Suprapubic skin (tissue), 4 donors: ENCODE measurements at regions not wholly inside any gene's neighbourhood (a gene's known extent, or its start where the extent isn't known, plus 50 kb on each side); places are given as distances from the start of the nearest gene placed in this dataset.
A peak's percentile ranks its signal among the peaks of the same experiment; 100 is the strongest.

ENCODE experiments used
- DNase-seq, 2 donors: peaks; one replicate each; pipeline ENCODE4 v3.0.0-alpha.2; 2019; ENCODE audit warnings: low spot score in 2 of 2
- H3K27ac ChIP-seq: fragments of 200-600 bp; sonication (generic); one replicate; pipeline ENCODE4 v1.5.1; 2019
- H3K27me3 ChIP-seq: fragments of 200-600 bp; sonication (generic); one replicate; pipeline ENCODE4 v1.5.1; 2019
- H3K36me3 ChIP-seq: fragments of 200-600 bp; sonication (generic); one replicate; pipeline ENCODE4 v1.5.1; 2019
- H3K4me1 ChIP-seq: fragments of 200-600 bp; sonication (generic); one replicate; pipeline ENCODE4 v1.5.1; 2019
- H3K4me3 ChIP-seq: fragments of 200-600 bp; sonication (generic); one replicate; pipeline ENCODE4 v1.5.1; 2019; ENCODE audit warnings: mild to moderate bottlenecking
- H3K9me3 ChIP-seq: fragments of 200-600 bp; sonication (generic); one replicate; pipeline ENCODE4 v1.5.1; 2019
- EP300 ChIP-seq: sonication (generic); formaldehyde crosslinking; IDR thresholded peaks from one replicate; pipeline ENCODE4 v1.6.1; 2017; ENCODE audit warnings: antibody characterized with exemption
- POLR2A ChIP-seq, 2 donors: fragments of 450-650 bp; IDR thresholded peaks; one replicate each; pipeline ENCODE4 v1.6.1; 2017; ENCODE audit warnings: antibody characterized with exemption in 2 of 2, mild to moderate bottlenecking in 2 of 2, moderate library complexity in 2 of 2
- POLR2AphosphoS5 ChIP-seq, 3 donors: sonication (generic); formaldehyde crosslinking; IDR thresholded peaks; one replicate each; pipeline ENCODE4 v1.6.1; 2017; ENCODE audit warnings: antibody characterized with exemption in 3 of 3
- WGBS: methylation state at CpG from one replicate; pipeline ENCODE4 v1.1.5; 2018; 5-methylcytosine and 5-hydroxymethylcytosine counted together
- TF ChIP-seq, protein P1 (sequence below), 2 donors: fragments of 200-600 bp in 1 of 2; fragments of 450-650 bp in 1 of 2; sonication (generic) in 1 of 2; IDR thresholded peaks; one replicate each; pipeline ENCODE4 v1.5.1; 2016 to 2019; ENCODE audit warnings: antibody characterized with exemption in 2 of 2, mild to moderate bottlenecking in 1 of 2, moderate library complexity in 1 of 2

DNA sequence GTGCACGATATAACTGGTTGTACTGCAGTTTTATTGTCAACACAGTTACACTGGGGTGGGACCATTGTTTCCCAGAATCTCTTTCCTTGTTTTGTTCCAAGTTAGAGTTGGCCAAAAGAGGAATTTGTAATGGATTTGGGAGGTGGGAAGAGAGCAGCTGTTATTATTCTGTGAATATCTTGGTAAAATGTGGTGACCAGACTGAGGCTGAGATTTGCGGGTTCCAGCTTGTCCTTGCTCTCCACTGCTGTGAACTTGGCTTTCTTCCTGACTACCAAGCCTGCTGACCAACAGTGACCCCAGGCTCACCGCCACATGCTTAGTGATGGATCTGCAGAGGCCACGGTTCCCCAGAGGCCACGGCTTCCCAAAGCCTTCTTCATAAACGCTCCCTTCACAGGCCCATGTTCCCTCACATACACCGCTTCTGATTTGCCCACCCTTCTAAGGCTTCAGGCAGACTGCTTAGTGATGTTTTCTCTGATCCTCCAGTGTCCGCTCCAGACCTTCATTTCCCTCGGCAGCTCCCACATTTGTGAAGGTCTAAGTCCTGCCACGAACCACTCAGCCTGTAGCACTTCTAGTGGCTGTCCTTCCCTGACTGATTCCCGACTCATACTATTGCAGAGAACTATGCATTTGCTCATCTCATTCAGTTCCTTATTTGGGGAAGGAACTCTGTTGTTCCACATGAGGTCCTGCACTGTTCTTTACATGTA is 525.5 kb upstream of the RGMA start:
- DNase-seq, result no peak
- peak overlapping the region; percentile 15 for H3K27ac ChIP-seq

DNA sequence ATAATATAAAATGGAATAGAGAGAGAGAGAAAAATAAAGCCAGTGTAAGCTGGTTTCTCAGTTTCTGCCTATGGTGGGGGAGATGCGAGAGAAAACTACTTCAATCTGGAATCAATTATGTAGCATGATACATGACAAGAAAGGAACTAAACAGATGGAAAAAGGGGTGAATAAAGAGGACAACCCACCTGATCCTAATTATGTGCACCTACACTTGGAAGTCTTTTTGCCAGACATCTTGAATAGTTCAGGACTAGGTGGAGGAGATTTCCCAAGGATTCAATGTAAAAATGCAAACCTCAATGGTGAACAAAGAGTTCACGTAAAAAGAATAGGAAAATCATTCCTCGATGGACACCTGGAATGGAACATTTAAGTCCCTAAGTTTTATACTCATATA is 524.4 kb upstream of the RGMA start:
- Histone ChIP-seq H3K27ac (no peak overlapping the region), H3K4me1 (no peaks in the 10 kb centered on the region), H3K36me3 (no peaks in the 10 kb centered on the region), H3K4me3 (no peak overlapping the region), H3K27me3 (no peaks in the 10 kb centered on the region), H3K9me3 (no peaks in the 10 kb centered on the region)
- DNase-seq, result no peak
- TF ChIP-seq POLR2AphosphoS5 (IDR thresholded peaks at IDR 0.05) (no peak), EP300 (no peak), POLR2A (IDR thresholded peaks at IDR 0.05) (no peak)
- TF ChIP-seq, protein P1, sequence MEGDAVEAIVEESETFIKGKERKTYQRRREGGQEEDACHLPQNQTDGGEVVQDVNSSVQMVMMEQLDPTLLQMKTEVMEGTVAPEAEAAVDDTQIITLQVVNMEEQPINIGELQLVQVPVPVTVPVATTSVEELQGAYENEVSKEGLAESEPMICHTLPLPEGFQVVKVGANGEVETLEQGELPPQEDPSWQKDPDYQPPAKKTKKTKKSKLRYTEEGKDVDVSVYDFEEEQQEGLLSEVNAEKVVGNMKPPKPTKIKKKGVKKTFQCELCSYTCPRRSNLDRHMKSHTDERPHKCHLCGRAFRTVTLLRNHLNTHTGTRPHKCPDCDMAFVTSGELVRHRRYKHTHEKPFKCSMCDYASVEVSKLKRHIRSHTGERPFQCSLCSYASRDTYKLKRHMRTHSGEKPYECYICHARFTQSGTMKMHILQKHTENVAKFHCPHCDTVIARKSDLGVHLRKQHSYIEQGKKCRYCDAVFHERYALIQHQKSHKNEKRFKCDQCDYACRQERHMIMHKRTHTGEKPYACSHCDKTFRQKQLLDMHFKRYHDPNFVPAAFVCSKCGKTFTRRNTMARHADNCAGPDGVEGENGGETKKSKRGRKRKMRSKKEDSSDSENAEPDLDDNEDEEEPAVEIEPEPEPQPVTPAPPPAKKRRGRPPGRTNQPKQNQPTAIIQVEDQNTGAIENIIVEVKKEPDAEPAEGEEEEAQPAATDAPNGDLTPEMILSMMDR (IDR thresholded peaks at IDR 0.05), result no peak
- WGBS, result 83% methylated on average over 3 of the region's 3 CpGs

More for the DNA sequence above, 525.5 kb upstream of the RGMA start:
- Histone ChIP-seq H3K9me3 (no peaks in the 10 kb centered on the region), H3K4me1 (no peaks in the 10 kb centered on the region), H3K36me3 (no peaks in the 10 kb centered on the region), H3K4me3 (no peak overlapping the region), H3K27me3 (no peaks in the 10 kb centered on the region)
- TF ChIP-seq POLR2AphosphoS5 (IDR thresholded peaks at IDR 0.05) (no peak), POLR2A (IDR thresholded peaks at IDR 0.05) (no peak), EP300 (no peak)
- TF ChIP-seq, protein P1 (IDR thresholded peaks at IDR 0.05), result no peak
- WGBS, result 62% methylated on average over 11 of the region's 11 CpGs

DNA sequence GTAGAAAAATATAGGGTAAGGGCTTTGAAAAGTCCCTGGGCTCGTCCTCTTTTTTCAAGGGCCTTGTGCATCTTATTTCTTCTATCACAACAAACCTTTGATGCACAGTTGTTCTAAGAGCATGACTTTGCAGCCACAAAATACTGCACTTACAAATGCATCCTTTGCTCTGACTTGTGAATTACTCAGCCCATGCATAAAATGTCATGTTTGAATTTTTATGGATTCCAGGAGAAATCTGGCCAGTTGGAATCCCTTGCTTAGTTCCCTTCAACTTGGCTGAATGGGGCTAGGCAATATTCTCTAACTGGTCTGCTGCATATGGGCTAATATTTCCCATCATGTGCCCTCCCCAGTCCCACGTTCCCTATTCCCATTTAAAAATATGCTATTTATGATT is 523.9 kb upstream of the RGMA start:
- H3K27me3 ChIP-seq, result no peaks in the 10 kb centered on the region
- H3K4me1 ChIP-seq, result no peaks in the 10 kb centered on the region
- H3K36me3 ChIP-seq, result no peaks in the 10 kb centered on the region
- H3K4me3 ChIP-seq, result no peak overlapping the region
- TF ChIP-seq POLR2AphosphoS5 (IDR thresholded peaks at IDR 0.05), result no peak
- no peak for TF ChIP-seq POLR2A (IDR thresholded peaks at IDR 0.05)
- TF ChIP-seq, protein P1 (IDR thresholded peaks at IDR 0.05), result no peak
- no peak for TF ChIP-seq EP300
- WGBS, result 58% methylated on average over 2 of the region's 2 CpGs
- H3K27ac ChIP-seq, result no peak overlapping the region
- DNase-seq, result no peak
- H3K9me3 ChIP-seq, result no peaks in the 10 kb centered on the region

DNA sequence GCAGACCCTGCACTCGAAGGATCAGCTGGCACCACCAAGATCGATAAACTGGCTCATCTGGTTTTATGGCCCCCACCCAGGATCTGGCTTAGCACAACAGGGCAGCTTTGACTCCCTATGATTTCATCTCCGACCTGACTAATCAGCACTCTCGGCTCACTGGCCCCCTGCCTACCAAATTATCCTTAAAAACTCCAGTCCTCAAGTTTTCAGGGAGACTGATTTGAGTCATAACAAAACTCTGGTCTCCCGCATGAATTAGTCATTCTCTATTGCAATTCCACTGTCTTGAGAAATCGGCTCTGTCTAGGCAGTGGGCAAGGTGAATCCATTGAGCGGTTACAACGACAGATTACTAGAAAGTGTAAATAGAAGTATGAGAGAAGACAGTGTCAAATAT is 521.9 kb upstream of the RGMA start:
- TF ChIP-seq EP300 (no peak), POLR2AphosphoS5 (IDR thresholded peaks at IDR 0.05) (no peak), POLR2A (IDR thresholded peaks at IDR 0.05) (no peak)
- TF ChIP-seq, protein P1 (IDR thresholded peaks at IDR 0.05), result no peak
- Histone ChIP-seq H3K4me1 (no peaks in the 10 kb centered on the region), H3K36me3 (no peaks in the 10 kb centered on the region), H3K27me3 (no peaks in the 10 kb centered on the region), H3K9me3 (no peaks in the 10 kb centered on the region), H3K4me3 (no peak overlapping the region), H3K27ac (no peak overlapping the region)
- 73% methylated on average over 8 of the region's 8 CpGs for WGBS
- DNase-seq, result no peak

DNA sequence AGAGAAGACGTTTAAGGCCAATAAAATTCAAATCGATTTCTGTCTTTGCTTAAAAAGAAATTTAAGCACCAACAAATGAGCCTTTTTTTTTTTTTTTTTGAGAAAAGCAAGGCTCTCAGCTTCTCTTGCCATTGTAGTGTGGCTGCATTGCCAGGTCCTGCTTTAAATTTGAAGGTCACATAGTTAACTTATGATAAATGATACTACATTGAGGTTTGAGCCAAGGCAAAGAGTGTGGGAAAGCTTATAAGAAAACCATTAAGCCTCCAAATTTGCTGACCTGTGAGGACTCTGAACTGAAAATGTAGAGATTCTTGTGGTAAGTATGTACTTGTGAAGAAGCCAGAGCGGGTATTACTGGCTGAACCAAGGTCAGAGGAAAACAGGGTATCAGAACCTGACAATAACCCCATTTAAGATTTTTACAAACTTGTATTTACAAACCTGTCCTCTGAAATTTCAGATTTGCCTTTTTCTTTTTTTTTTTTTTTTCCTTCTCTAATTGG is 519.7 kb upstream of the RGMA start:
- H3K9me3 ChIP-seq, result no peaks in the 10 kb centered on the region
- TF ChIP-seq EP300 (no peak), POLR2A (IDR thresholded peaks at IDR 0.05) (no peak), POLR2AphosphoS5 (IDR thresholded peaks at IDR 0.05) (no peak)
- TF ChIP-seq, protein P1 (IDR thresholded peaks at IDR 0.05), result no peak
- H3K4me3 ChIP-seq, result no peak overlapping the region
- H3K36me3 ChIP-seq, result no peaks in the 10 kb centered on the region
- no peak for DNase-seq
- no peak overlapping the region for H3K27ac ChIP-seq
- no peaks in the 10 kb centered on the region for H3K27me3 ChIP-seq
- no peaks in the 10 kb centered on the region for H3K4me1 ChIP-seq
- 68% methylated on average over 3 of the region's 3 CpGs for WGBS
